Body of pancreas (tissue), 4 donors: ENCODE measurements at regions not wholly inside any gene's neighbourhood (a gene's known extent, or its start where the extent isn't known, plus 50 kb on each side); places are given as distances from the start of the nearest gene placed in this dataset.

Source experiments
- ATAC-seq: fragments of 150-250 bp; one replicate; pipeline ENCODE4 v1.9.1; 2016
- DNase-seq, 4 donors: peaks; one replicate each; pipeline ENCODE4 v3.0.0-alpha.2; 2019
- H3K27ac ChIP-seq, 4 donors: fragments of 200-600 bp; sonication (generic); 1 replicate in 3 of 4; 2 replicates in 1 of 4; pipeline versions ENCODE4 v1.5.1 to v1.6.1; 2016 to 2019; ENCODE audit warnings: mild to moderate bottlenecking in 1 of 4, mixed read lengths in 1 of 4, moderate library complexity in 1 of 4
- H3K27me3 ChIP-seq, 2 donors: fragments of 200-600 bp; sonication (generic); one replicate each; pipeline ENCODE4 v1.6.0; 2016; ENCODE audit warnings: mild to moderate bottlenecking in 1 of 2
- H3K36me3 ChIP-seq, 2 donors: fragments of 200-600 bp; sonication (generic); replicated peaks in 1 of 2; 2 replicates each; pipeline ENCODE4 v1.5.1; 2016; ENCODE audit warnings: low read depth in 2 of 2; ENCODE audit not compliant: insufficient read depth in 1 of 2
- H3K4me1 ChIP-seq: fragments of 200-600 bp; sonication (generic); one replicate; pipeline ENCODE4 v1.6.0; 2016
- H3K4me3 ChIP-seq, 2 donors: fragments of 200-600 bp; sonication (generic); 1 replicate in 1 of 2; 2 replicates in 1 of 2; pipeline ENCODE4 v1.5.1; 2016 to 2019
- H3K9me3 ChIP-seq, 3 donors: fragments of 200-600 bp; sonication (generic); 1 replicate in 2 of 3; 2 replicates in 1 of 3; pipeline ENCODE4 v1.5.1; 2016
- CTCF ChIP-seq, 7 experiments: fragments of 450-650 bp in 4 of 7; fragments of 200-600 bp in 3 of 7; sonication (generic) in 3 of 7; IDR thresholded peaks; one replicate each; pipeline ENCODE4 v1.5.1; 2016 to 2019; ENCODE audit warnings: antibody characterized with exemption in 7 of 7
- POLR2A ChIP-seq, 3 donors: fragments of 450-650 bp; IDR thresholded peaks; one replicate each; pipeline ENCODE4 v1.6.1; 2016; ENCODE audit warnings: antibody characterized with exemption in 3 of 3, mild to moderate bottlenecking in 2 of 3
- WGBS, 2 donors: methylation state at CpG; one replicate each; pipeline ENCODE4 v1.1.5; 2017; 5-methylcytosine and 5-hydroxymethylcytosine counted together
- intact Hi-C: fragments of 100-400 bp; cut with DNase I; formaldehyde crosslinking; loops from one replicate; pipeline ENCODE4 v1.15.1; 2023

GRCh38 chr5:92653730-92654461 is 927.1 kb downstream of the NR2F1-AS1 start:
- TF ChIP-seq POLR2A (IDR thresholded peaks at IDR 0.05): no peak
- TF ChIP-seq CTCF (IDR thresholded peaks at IDR 0.05): no peak
- ATAC-seq (no peak), DNase-seq (no peak)
- H3K4me1 ChIP-seq: no peaks in the 10 kb centered on the region
- H3K27me3 ChIP-seq: no peaks in the 10 kb centered on the region
- WGBS, 2 donors: 12 to 16% methylated on average over 2 of the region's 2 CpGs
- H3K36me3 ChIP-seq: no peaks in the 10 kb centered on the region
- intact Hi-C loops: no loop called here
- H3K4me3 ChIP-seq: no peak overlapping the region
- no peak overlapping the region for H3K27ac ChIP-seq
- no peaks in the 10 kb centered on the region for H3K9me3 ChIP-seq

GRCh38 chr5:92652756-92653155 is 928.3 kb downstream of the NR2F1-AS1 start:
- no peak for DNase-seq
- no peaks in the 10 kb centered on the region for H3K9me3 ChIP-seq
- no peak overlapping the region for H3K4me3 ChIP-seq
- ATAC-seq: no peak
- 37 to 46% methylated on average over 1 of the region's 1 CpG for WGBS, 2 donors
- intact Hi-C loops: no loop called here
- no peak overlapping the region for H3K27ac ChIP-seq
- no peak for TF ChIP-seq CTCF (IDR thresholded peaks at IDR 0.05)
- no peak for TF ChIP-seq POLR2A (IDR thresholded peaks at IDR 0.05)
- H3K4me1 ChIP-seq: no peaks in the 10 kb centered on the region
- H3K36me3 ChIP-seq: no peaks in the 10 kb centered on the region
- H3K27me3 ChIP-seq: no peaks in the 10 kb centered on the region

GRCh38 chr5:92644266-92644886 is 936.6 kb downstream of the NR2F1-AS1 start:
- Histone ChIP-seq H3K27ac (no peak overlapping the region), H3K27me3 (no peaks in the 10 kb centered on the region), H3K4me1 (peaks cover 15% of the 10 kb centered on the region), H3K4me3 (no peak overlapping the region), H3K36me3 (no peaks in the 10 kb centered on the region), H3K9me3 (no peaks in the 10 kb centered on the region)
- no peak for TF ChIP-seq POLR2A (IDR thresholded peaks at IDR 0.05)
- TF ChIP-seq CTCF (IDR thresholded peaks at IDR 0.05): peak in 1 of 7 experiments; percentile 14
- intact Hi-C loops: no loop called here
- ATAC-seq: no peak
- 60 to 64% methylated on average over 4 of the region's 4 CpGs for WGBS, 2 donors
- DNase-seq: no peak

- 1 to 3% methylated on average over 10 of the region's 10 CpGs for WGBS, 2 donors
- no peak overlapping the region for H3K4me3 ChIP-seq
- H3K36me3 ChIP-seq: no peaks in the 10 kb centered on the region
- DNase-seq (peak; percentile 16 to 49 (median 31)), ATAC-seq (peak; percentile 81)
- TF ChIP-seq POLR2A (IDR thresholded peaks at IDR 0.05): no peak
- TF ChIP-seq CTCF (IDR thresholded peaks at IDR 0.05): no peak
- H3K27me3 ChIP-seq: no peaks in the 10 kb centered on the region
- peak overlapping the region in 3 of 4 donors; percentile 24 to 62 (median 58) for H3K27ac ChIP-seq
- peaks cover 15% of the 10 kb centered on the region for H3K4me1 ChIP-seq
- intact Hi-C loops: no loop called here
- H3K9me3 ChIP-seq: no peaks in the 10 kb centered on the region
Observed at GRCh38 chr5:92641031-92641962, 939.7 kb downstream of the NR2F1-AS1 start.
